GM18951 (cell line): ENCODE measurements at regions not wholly inside any gene's neighbourhood (a gene's known extent, or its start where the extent isn't known, plus 50 kb on each side); places are given as distances from the start of the nearest gene placed in this dataset.

ENCODE experiments used
- POLR2A ChIP-seq: IDR thresholded peaks from 4 replicates; pipeline ENCODE4 v1.6.1; 2011; ENCODE audit warnings: mild to moderate bottlenecking; ENCODE audit not compliant: insufficient read length, insufficient read depth; ENCODE audit errors: extremely low read depth
- in situ Hi-C: fragments of 300-500 bp; cut with MboI; formaldehyde crosslinking; loops from one replicate; pipeline ENCODE4 v1.12.0; 2022; ENCODE audit warnings: low sequenced_read_pairs, mixed read lengths, inconsistent platforms; ENCODE audit not compliant: unreplicated experiment

DNA sequence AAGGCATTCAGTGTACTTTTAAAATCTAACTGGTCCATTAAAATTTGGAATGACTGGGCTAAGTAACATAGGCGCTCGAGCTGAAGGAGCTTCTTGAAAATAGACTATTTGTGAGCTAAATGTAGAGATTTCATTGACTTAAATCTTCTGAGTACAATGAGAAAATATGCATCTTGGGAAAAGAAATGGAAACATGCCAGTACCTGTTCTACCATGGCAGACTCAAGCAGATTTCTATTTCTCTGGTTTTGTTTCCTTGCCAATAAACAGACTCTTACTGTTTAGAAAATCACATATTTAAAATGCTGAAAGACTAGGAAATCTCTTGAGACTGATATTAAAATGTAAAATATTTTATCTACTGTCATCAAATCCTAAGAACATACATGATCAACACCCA, 678.1 kb downstream of the FAT4 start:
- in situ Hi-C loops, result no loop called here
- no peak for TF ChIP-seq POLR2A

DNA sequence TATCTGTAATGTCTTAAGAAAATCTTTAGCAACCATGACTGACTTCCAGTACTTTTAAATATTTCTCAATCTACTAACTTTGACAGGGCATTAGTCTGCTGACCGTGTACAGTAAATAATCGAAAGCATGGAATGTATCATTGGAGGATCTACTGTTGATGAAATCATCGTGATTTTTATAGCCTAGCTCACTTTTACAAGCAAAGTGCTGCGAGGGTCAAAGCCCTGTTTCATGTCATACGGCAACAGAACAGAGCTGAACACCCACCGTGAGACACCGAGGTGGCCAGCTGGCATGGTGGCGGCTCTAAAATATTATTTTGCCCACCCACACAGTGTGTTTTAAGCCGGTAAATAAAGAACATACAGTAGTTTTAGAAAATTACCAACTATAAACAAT, 679.3 kb downstream of the FAT4 start:
- in situ Hi-C loops, result no loop called here
- TF ChIP-seq POLR2A, result no peak

DNA sequence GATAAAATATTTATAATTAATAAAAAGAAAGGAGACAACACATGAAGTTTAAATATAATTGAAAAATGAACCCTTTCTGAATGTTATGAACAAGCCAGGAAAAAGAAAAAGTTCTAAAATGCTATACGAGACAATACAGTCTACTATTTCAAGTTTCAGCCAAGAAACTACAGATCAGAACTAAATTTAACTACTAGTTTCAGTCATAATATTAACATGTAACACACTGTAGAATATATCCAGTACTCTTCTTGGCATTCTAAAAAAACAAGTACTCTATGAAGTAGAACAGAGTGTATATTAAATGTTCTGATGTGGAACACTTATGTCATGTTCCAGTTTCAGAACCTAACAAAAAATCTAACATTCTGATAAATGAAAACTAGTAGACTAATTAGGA, 679.7 kb downstream of the FAT4 start:
- in situ Hi-C loops, result no loop called here
- no peak for TF ChIP-seq POLR2A

DNA sequence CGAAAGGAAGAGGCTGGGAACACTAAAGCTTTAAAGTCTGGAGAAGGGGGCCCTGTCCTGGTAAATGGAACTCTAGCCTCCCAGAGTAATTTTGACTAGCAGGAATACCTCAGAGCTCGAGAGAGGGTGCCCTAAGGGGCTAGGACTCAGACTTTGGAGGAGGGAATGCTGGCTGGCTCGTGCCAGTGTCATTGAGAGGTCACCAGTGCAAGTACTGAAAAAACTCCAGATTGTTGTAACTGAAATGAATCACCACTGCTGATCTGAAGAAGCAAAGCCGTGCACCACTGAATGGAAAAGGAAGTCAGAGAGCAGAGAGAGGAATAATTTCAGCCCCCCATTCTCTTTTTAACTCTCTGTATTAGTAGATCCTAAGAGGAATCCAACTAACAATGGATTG, 690.2 kb downstream of the FAT4 start:
- in situ Hi-C loops, result no loop called here

GRCh38 chr4:126007142-126007541, 692.4 kb downstream of the FAT4 start:
- in situ Hi-C loops, result no loop called here
- TF ChIP-seq POLR2A, result no peak

More for the DNA sequence above, 690.2 kb downstream of the FAT4 start:
- TF ChIP-seq POLR2A, result no peak

DNA sequence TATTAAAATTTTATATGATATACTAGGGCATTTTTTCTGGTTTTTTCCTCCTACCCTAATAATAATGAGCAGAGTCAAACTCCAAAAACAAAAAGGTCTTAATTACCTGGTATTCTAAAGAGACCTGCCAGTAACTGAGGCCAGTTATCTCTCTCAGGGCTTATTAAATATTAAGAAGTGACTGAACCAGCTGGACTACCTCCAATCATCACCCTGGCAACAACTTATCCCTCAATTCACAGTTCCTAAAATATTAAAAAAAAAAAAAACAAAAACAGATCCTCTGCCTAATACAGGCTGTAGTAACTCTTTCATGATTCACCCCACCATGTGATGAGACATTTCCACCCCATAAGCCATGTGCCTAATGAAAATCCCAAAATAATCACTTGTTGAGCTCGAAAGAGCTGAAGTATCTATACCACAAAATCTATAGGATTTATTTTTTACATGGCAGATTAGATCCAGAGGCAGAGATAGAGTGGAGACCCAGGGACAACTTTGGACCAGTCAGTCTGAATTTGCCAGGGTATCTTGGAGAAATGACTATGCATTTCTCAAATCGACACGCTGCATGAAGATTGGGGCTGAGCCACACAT, 698.0 kb downstream of the FAT4 start:
- no peak for TF ChIP-seq POLR2A
- in situ Hi-C loops, result no loop called here

DNA sequence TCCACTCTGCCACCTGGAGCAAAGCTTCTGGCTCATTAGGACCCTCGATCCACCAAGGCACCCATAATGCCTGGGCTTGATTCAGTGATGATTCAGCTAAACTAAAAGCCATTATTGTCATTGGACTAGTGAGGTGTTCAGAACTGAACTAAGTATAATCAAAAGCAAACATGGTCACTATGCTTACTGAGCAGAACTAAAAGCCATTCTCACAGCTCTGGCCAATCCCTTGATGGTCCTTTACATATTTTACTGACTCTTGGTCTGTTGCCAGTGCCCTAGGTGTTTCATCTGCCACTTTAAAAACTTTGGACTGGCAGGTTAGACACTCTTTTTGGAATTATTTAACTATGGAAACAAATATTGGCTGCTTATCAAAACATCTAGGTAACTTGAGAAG, 703.5 kb downstream of the FAT4 start:
- in situ Hi-C loops, result no loop called here
- no peak for TF ChIP-seq POLR2A

DNA sequence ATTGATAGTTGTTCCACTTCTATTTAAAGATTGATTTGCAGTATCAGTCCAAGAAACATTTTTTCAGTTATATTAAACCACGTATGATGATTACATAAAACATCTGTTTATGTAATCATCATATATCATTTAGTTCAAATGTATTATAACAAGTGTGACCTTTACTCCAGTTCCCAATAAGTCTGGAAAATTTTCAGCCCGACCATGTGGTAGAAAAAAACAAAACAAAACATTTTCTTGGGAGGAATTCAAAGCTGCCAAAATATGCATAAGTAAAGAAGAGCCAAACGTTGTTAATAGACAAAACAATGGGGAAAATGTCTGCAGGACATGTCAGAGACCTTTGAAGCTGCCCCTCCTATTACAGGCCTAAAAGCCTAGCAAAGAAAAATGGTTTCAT, 709.1 kb downstream of the FAT4 start:
- in situ Hi-C loops, result no loop called here
- no peak for TF ChIP-seq POLR2A

DNA sequence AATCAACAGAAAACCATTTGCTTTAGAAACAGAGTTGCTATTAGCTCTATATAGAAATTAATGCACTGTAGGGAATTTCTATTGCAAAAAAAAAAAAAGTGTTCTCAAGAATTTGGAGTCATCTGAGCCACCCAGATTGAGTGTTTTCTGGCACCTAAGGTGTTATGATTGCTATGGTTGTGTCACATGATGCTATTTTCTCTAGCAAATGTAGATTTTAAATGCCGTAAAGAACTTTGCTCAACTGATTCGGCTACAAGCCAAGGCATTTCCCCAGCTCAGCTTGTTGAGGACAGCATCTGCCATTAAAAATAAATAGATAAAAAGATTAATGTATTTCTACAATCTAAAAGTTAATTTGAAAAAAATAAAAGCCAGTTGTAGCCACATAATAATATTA, 712.8 kb downstream of the FAT4 start:
- no peak for TF ChIP-seq POLR2A
- in situ Hi-C loops, result no loop called here

GRCh38 chr4:126028876-126029275, 714.1 kb downstream of the FAT4 start:
- TF ChIP-seq POLR2A, result no peak
- in situ Hi-C loops, result no loop called here

DNA sequence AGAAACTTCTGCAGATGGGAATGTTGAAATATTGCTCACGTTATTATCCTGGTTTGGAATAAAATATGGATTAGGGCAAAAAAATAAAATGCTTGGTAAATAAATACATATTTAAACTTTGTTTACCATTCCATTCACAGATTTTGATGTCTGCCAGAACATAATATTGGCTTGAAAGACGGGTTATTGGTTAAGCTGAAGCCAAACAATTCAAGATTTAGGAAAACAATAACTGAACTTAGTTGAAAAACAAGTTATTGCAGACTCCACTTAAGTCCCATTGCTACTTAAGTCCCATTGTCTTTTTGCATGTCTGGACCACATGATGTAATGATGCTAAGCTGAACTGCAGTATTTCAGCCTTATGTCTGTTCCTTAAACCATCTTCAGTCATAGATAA, 722.5 kb downstream of the FAT4 start:
- no peak for TF ChIP-seq POLR2A
- in situ Hi-C loops, result no loop called here

- in situ Hi-C loops, result no loop called here
- TF ChIP-seq POLR2A, result no peak
These were observed 723.9 kb downstream of the FAT4 start for GRCh38 chr4:126038502-126039144.

- in situ Hi-C loops, result no loop called here
- no peak for TF ChIP-seq POLR2A
These were observed 731.4 kb downstream of the FAT4 start for GRCh38 chr4:126046081-126046614.

DNA sequence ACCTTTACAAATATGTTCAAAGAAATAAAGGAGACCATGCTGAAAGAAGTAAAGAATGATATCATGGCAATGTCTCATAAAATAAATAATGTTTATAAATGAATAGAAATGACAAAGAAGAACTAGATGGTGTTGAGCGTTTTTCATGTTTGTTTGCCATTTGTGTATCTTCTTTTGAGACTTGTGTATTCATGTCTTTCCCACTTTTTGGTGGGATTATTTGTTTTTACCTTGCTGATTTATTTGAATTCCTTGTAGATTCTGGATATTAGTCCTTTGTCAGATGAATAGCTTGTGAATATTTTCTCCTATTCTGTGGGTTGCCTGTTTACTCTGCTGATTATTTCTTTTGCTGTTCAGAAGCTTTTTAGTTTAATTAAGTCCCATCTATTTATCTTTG, 732.4 kb downstream of the FAT4 start:
- no peak for TF ChIP-seq POLR2A
- in situ Hi-C loops, result no loop called here
